IPS DF 4.7 (cell line): ENCODE measurements at regions not wholly inside any gene's neighbourhood (a gene's known extent, or its start where the extent isn't known, plus 50 kb on each side); places are given as distances from the start of the nearest gene placed in this dataset.
"Not testable (repeated sequence)": the region's sequence is repeated elsewhere in the genome, so short reads cannot be mapped to it uniquely, and the experiment has no call there.

ENCODE experiments used
- DNase-seq: peaks from one replicate; pipeline ENCODE4 v3.0.0-alpha.2; 2013; ENCODE audit warnings: low spot score; ENCODE audit errors: extremely low read depth

DNA sequence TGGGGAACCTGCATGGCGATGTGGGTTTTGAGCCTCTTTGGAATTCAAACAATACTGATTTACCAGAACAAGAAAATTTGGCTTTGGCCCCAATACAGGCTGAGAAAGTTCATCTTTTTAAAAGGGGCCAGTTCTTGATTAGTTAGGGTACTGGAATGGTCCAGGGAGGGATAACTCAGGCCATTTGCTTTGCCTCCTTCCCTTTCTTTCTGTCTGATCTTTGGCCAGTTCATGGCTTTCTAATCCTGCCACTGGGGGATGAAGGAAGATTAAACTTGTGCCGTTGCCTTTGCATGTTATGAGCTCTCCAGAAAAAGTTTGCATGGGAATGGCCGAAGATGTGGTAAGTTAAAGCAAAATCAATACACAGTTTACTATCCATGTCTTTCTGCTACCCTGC is 78.4 kb downstream of the ADAMTS15 start:
- DNase-seq, result no peak

DNA sequence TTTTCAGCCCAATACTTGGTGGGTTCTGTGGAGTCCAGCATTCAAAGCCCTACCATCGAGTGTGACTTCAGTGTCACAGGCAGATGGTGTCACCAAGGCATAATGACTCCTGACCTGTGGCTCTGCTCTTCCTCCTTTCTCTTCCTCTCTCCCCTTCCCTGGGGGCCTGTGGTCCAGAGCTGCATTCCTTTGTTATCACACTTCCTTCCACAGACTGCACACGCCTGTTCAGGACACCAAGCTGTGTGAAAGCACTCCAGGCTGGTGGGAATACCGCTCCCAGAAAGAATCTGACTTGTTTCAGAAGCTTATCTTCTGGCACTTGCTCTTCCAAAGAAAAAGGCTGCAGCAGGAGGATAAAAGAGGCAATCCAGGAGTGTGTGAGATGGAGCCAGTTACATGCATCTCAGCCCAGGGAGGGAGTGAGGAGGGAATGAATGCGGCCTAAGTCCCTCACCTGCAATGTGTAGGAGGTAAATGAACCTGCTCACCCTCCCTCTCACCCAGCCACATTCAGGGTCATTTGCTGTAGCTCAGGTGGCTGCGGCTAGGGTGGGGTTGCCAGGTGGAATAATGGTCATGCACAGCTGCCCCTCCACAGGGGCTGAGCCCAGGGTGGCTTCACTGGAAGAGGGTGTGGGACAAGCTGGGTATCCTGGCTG is 79.3 kb downstream of the ADAMTS15 start:
- DNase-seq, result no peak

DNA sequence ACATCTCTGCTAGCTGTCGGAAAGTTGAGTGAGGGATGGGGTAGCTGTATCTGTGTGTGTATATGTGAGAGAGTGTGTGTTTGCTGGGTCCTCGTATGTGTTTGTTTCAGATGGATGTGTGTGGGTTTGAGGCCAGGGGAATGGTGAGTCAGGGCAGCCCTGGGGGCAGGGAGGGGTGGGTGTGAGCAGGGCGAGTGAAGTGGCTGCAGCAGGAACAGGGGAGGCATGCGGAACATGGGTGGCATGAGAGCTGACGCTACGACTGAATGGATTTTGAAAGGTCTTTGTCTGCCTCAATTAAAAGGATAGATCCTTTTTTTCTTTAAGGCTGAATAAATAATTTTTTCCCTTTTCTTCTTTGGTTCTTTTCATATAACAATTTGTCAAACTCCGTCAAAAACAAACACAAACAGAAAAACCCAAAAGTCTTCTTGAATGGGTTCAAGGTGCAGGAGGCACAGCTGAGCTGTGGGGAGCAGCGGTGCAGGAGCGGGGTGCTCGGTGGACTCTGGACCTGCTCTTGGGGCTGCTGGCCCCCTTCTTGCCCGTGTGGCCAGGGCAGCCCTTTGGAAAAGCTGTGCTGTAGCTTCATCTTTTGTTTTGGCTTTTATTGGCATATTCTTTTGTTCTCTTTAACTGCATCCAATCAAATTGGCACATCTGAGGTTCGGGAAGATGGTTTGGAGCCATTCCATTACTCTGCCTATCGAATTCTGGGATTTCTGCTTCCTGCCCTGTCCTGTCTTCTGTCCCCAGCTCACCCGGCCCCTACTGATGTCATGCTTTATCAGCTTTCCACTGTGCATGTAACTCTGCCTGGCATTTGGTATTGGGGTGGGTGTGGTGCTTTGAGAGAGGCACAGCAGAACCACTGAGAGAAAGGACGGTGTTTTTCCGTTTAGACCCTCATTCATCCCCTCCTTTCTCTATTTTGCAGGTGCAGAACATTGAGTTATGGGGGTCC is 80.1 kb downstream of the ADAMTS15 start:
- no peak for DNase-seq

DNA sequence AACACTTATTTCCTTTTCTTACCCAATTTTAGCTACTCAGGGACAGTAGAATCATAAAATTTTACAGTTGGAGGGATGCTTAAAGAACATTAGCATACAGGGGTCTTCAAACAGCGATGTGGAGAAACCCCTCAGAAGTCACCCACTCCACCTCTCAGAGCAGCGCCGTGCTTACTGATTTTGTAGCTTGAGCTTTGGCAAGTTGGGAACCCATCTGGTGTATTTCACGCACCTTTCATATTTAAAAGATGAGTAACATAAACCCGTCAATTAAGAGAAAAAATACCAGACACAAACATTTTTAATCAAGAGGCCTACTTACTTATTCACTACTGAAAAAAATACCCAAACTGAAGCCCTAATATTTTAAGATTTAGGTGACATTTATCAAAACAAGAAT is 80.9 kb downstream of the ADAMTS15 start:
- DNase-seq, result no peak

DNA sequence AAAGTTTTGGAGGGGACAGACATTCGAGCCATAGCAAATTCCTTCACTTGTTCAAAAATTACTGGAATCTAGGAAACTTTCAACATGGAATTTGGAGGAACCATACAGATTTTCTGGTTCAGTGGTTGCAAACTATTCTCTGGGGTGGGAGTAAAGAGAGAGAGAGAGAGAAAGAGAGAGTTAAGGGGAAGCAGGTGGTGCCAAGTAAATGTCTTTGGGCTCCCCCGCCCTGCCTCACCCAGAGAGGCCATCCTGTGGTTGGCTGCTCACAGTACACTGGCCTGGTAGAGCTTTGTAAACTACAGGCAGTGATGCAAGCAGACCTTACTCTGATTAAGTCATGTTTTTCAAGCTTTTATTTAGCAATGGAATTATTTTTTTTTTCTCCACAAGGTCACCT is 82.6 kb downstream of the ADAMTS15 start:
- no peak for DNase-seq

DNA sequence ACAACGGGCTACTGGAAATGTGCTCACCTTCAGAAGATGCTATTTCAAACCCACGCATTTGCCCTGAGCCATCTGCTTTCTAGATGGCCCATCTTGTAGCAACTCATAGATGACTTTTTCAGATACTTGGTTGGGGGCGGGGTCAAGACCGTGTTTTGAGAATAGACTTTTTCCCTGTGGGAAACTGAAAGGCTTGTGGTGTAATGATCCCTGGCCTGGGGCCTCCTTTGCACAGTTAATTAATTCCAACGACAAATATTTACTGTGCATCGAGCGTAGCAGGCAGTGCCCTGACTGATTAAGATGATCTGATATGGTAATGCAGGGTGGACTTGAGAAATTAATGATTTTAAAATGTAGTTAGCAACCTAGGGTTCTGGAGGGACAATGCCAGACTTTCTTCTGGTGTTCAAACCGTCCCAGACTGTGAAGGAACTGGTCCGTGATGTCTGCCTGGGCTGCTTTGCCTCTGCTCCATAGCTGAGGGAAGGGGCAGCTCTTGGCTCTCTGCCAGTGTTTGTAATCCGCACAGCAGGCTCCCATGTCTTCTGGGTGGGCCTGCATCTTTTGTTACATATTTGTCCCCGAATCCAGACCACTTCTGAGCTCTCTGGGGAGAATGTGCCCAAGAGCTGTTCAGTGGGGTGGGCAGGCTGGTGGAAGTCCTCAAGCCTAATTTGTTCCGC is 84.8 kb downstream of the ADAMTS15 start:
- no peak for DNase-seq

DNA sequence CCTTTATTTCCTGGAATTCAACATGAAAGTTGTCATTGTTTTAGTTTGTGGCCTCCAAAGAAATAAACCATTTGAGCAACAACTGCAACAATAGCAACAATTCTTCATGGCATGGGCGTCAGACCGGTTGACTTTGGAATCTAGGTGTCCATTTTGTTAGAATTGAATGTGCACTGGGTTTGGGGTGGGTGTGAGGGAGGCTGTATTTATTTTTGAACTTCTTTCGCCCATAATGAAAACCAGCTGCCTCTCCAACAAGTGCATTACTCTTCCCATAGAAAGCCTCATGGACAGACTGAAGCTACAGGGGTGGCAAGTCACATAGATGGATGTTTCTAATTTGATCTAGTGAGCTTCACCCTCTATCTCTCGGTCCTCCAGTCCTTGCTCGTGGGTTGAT is 85.4 kb downstream of the ADAMTS15 start:
- no peak for DNase-seq

DNA sequence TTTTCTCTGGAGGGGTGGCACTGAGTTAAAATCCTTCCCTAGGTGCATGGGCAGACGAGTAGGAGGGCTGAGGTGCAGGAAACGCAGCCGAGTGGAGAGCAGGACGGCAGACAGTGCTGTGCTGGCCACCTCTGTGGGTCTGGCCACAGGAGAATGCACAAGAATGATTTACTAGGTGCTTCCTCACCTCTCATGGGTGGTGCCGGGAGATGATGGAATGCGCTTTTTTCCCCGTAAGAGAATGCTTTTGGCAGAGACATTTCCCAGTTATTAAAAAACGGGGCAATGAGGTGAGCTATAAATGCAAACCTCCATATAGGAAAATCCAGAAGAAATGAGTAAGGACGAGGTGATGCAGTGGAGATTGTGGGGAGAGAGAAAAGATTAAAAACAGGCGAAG is 86.1 kb downstream of the ADAMTS15 start:
- DNase-seq, result no peak

DNA sequence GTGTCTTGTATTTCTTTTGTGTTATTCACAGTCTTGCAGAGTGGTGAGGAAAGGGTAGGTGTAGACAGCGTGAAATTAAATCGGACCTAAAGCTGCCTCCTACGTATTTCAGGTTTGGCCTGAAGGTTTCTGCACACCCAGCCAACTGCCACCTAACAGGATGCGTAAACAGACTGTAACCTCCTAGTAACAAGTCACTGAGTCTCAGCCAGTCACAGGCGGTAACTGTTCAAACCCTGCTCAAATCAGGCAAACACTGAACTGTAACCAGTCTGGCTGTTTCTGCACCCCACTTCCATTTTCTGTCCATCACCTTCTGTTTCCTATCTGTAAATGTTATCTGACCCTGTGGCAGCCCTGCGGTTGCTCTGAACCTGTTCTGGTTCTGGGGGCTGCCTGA is 87.1 kb downstream of the ADAMTS15 start:
- no peak for DNase-seq

DNA sequence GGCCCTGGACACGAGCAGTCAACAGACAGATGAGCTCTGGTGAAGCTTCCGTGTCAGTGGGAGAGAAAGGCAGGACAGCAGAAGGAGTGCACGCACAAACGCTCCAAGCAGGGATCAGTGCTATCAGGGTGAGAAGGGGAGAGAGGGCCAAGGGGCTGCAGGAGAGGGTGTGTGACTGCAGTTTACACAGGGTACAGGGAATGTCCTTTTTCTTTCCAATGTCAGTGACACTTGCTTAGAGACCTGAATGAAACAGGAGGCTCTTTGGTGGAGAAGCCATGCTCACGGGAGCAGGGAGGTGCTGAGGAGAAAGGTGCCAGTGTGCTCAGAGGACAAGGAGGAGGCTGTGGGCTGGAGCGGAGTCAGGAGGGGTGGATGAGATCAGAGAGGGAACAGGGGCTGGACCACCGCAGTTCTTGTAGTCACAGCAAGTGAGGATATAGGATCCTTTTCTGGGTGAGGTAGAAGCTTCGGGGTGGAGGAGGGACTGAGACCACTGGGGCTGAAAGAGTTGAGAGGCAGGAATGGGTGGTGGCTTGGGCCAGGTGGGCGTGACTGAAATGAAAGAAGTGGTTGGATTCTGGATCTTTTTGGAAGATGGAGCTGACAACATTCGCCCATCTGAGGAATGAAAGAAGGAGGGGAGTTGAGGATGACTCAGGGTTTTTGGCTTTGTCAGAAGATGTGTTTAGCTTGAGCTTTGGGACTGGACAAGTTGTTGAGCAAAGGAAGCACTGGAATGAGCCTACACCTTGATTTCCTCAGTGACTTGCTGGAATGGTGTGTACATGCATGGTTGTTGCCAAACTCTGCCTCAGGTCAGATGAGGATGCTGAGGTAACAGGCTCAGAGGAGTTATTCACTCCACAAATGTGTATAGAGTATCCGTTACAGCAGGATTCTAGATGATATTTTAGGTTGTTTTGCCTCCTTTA is 87.9 kb downstream of the ADAMTS15 start:
- DNase-seq, result no peak

DNA sequence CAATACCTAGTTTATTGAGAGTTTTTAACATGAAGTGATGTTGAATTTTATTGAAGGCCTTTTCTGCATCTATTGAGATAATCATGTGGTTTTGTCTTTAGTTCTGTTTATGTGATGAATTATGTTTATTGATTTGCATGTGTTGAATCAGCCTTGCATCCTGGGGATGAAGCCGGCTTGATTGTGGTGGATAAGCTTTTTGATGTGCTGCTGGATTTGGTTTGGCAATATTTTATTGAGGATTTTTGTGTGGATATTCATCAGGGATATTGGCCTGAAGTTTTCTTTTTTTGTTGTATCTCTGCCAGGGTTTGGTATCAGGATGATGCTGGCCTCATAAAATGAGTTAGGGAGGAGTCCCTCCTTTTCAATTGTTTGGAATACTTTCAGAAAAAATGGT is 91.2 kb downstream of the ADAMTS15 start:
- not testable (repeated sequence) for DNase-seq

DNA sequence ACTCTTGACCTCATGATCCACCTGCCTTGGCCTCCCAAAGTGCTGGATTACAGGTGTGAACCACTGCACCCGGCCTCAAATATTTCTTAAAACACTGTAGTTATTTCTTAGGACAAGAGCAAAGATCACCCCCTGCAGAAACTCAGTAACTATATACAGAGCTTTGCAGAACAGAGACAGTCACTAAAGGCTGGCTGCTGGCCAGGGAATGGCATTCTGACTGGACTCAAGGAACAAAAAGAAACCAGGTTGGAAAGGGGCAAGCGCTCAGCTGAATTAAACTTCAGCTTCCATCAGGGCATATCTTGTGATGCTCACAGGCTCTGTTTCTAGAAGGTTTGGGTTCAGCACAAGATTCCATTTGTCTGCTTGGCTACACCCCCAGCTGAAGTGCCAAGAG is 95.8 kb downstream of the ADAMTS15 start:
- DNase-seq, result no peak

DNA sequence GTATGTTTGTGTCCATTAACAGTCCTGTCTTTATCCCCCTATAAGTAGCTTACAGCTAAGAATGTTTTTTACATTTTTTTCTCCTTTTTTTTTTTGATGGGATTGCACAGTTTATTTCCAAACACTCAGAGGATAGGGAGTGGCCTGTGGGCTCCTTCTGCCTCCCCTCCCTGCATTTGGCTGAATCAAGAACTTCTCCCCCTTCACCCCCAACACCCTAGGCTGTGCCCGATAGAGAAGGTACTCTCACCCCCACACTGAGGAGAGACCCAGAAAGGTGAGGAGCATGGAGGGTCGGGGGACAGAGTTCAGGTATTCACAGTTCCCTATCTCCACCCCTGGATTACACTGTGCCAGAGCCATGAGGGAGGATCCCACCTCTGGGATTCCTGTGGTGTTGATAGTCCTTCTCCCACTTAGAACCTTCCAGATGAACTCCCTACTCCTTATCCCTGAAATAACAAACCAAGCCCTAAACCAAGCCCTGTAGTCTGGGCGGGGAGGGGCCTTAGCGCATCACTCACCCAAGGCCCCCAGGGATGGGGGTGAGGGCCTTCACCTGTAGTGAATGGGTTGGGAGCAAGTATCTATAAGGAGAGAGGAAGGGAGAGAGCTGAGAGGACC is 97.1 kb downstream of the ADAMTS15 start:
- no peak for DNase-seq

DNA sequence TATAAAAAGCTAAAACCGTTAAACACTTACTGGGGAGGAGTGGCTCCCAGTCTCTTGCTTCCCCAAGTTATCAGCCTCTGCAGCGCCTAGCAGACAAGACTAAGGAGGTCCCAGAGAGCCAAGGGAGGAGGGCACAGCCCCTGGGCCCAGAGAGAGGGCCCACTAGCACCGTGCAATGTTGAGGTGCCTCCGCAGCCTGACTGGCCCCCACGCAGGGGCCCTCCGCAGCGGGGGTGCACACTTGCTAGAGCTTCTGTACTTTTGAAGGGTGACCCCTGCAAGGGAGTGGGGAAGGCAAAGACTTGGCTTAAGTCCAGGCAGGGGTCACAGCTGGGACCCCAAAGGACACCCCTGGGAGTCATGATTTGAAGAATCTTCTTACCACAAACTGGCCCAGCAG is 98.0 kb downstream of the ADAMTS15 start:
- DNase-seq, result no peak

DNA sequence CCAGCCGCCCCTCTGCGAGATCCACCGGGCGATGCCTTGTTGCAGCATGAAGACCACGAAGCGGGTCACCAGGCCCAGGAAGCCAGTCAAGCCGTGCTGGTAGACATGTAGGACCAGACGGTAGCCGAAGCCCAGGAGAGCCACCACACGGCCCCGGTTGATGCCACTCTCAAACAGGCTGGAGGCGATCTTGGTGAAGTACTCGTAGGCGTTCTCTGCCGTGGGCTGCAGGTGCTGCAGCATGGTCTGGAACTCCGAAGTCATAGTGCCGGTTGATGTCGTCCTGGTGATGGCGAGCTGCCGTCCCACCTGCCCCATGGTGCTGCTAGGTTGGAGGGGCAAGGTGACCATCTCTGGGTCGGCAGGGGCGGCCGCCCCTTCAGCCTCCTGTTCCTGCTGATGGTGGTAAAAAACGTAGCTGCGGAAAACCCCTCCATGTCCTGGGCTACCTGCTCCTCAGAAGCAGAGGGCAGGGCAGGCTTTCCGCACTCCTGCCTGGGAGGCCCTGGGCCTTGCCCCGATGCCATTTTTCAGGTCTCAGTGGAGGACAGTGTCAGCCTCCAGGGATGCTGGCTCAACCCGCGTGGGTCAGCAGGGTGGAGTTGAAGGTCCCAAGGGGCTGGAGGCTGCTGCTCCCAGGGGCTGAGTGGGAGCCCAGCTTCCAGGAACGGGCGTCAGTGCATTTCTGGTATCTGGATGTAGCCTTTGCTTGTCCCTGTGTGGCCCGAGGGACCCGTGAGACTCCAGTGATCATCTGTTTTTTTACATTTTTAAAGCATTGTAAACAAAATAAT is 98.7 kb downstream of the ADAMTS15 start:
- no peak for DNase-seq

DNA sequence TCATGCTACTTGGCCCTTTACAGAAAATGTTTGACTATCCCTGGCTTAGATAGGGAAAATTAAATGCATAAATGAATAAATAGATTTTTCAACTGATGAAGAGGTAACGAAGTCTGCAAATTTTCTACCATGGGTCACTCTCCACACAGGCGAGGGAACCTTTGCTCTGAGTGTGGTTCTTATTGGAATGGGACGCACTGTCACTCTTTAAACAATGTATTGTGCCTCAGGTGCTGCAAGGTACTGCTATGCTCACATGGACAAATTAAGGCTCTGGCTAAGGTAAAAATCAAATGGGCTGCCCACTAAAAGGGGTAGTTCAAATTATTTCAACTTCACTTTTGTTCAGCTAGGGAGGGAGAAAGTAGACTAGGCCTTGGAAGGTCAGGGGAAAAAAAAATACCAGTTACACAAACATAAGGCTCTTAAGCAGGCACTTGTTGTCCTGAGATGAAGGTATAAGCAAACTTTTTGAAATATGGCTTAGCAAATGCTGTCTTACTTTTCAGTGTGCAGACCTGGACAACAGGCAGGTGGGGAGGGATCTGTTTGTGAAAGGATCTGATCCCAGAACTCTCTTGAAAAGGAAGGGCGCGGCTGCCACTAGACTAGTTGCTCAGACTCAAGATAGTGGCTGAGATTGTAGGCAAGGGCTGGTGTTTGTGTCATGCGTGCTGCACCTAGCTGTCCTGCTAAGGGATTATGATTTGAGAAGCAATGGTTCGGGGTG is 99.5 kb downstream of the ADAMTS15 start:
- no peak for DNase-seq

DNA sequence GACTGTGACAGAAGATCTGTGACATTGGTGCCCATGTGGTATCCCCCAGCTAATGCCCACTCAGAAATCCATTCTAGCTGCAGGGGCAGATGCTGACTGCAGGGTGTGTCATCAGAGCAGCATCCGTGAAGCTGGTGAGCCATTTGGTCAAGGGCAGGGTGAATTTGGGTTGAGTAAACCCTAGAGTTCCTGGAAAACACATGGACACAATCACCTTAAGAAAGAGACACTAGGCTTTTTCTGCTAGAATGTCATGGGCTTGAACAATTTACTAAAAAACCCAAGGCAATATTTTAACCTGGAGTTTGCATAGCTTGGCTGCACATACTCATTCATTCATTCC is 100.0 kb downstream of the ADAMTS15 start:
- no peak for DNase-seq

DNA sequence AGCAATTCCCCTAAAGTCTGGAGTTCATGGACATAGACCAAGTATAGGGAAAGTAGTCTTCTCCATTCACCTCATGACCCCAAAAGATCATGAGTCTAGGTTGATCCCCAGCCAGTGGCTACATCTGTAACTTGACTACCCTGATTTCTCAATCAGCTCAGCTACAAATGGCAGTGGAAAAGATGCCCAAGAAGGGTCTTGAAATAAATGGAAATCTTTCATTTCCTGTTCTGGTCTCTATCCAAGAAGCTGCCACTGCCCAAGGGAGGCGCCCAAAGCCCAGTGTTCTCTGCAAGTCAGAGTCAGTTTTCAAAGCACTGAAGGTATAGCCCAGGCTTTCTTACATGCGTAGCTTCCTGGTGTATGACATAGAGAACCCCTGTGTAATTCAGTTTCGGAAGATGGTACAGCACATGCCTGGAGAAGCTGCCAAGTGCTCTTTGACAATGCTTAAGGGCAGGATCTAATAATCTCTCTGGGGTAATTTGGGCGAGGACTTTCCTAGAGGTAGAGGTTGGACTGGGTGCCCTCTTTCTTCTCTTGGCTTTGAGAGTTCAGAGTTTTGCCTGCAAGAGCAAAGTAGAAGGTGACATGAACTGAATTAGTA is 101.1 kb downstream of the ADAMTS15 start:
- no peak for DNase-seq

DNA sequence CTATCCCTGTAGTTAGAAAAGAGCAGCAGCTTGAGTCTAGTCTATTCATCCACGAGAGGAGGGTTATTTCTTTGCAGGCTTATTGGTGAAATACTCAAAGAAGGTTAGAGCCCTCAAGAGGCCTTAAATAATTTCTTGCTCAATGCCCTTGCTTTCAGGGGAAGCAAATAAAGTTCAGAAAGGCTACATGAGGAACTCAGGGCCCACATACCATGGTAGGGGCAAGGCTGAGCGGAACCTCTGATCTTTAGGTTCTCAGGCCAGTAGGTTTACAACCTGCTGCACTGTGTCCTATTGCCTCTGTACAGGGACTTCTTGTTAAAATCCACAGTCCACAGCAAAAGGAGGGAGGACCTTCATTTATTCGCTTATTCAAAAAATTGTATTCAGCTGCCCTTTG is 101.7 kb downstream of the ADAMTS15 start:
- DNase-seq, result no peak
